ENCODE measurements at regions not wholly inside any gene's neighbourhood (a gene's known extent, or its start where the extent isn't known, plus 50 kb on each side); places are given as distances from the start of the nearest gene placed in this dataset.
A peak's percentile ranks its signal among the peaks of the same experiment; 100 is the strongest.

DNA sequence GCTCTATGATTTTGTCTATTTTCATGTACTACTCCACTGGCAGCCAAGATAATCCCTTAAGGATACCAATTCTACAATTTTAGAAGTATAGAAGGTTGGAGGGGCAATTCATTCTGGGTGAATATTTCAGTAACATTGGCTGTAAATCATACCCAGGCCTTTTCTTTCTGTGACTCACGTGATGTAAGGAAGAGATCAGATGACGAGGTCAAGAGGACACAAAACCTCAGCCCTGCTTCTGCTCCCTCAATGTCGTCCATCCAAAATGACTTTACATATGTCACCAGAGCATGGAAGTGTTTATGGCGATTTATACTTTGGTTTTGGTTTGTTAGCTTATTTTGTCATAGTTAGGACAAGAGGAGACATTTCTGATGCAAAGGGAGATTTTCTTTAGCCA lies 70.7 kb upstream of the SLC4A4 start:
- no peak for FAIRE-seq
- DNase-seq (ENCODE audit: insufficient read length, low spot score): peak; percentile 3

DNA sequence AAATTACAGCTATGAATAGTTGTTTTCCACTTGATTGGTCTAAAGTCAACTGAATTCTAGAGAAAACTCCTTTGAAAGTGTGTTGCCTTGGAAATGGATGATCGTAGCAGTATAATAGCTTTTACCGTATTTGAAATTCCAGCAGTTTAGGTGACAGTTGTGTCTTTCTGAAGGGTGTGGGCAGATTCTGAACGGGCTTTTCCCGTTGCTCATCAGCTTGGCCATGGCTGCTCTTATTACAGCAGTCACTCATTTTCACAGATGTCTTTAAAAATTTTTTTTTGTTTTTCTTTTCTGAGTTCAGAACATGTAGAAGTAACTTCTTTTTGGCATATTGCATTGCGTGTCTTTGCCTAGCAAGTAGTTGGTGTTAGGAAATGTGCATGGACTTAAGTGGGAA lies 69.6 kb upstream of the SLC4A4 start:
- DNase-seq (ENCODE audit: insufficient read length, low spot score): no peak
- FAIRE-seq: no peak

DNA sequence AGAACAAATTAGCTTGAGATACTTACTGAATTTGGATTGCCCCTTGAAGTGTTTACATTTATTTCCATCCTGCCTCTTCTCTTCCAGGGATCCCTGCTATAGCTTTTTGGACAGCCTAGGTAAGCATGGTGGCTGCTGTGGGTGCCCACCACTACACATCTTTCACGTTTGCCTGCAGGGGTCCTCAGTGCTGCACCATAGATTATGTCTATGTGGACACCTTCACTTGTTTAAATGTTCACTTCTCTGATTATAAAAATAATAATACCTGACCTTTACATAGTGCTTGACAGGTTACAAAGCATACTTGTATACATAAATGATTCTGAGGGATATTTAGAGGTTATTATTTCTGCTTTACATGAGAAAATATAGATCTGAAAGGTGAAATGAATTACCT lies 67.9 kb upstream of the SLC4A4 start:
- FAIRE-seq: no peak
- no peak for DNase-seq (ENCODE audit: insufficient read length, low spot score)

DNA sequence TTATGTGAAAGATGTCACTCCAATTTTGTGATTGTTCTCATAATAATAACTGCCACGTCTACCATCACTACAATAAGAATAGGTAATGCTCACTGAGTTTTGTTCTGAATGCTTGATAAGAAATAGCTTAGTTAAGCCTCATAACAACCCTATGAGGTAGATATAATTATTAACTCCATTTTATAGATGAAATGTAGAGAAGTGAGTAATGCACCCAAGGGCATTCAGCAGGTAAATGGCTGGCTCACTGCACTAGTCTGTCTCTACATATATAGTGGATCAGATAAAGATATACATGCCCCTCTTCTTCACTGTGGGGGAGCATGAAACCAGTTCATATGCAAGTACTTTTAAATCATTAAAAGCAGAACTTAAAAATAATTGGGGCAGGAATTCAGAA lies 65.8 kb upstream of the SLC4A4 start:
- FAIRE-seq (no peak), DNase-seq (ENCODE audit: insufficient read length, low spot score) (no peak)

DNA sequence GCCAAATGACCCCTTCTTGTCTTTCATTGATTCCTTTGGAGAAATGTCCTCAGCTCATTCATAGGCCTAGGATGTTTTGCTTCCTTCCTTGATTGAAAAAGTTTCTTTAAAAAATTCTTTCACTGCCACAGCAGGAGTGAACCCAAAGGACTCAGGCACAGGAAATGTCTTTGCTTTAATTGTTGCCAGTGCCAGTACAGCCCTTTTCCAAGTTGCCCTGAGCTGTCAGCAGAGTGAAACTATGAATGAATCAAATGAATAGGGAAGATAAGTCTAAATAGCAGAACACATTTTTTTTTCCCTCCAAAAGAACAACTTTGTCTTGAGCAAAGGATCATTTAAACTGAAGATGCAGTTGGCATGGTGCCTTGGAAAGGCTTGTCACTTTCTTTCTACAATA lies 63.8 kb upstream of the SLC4A4 start:
- no peak for DNase-seq (ENCODE audit: insufficient read length, low spot score)
- FAIRE-seq: no peak

DNA sequence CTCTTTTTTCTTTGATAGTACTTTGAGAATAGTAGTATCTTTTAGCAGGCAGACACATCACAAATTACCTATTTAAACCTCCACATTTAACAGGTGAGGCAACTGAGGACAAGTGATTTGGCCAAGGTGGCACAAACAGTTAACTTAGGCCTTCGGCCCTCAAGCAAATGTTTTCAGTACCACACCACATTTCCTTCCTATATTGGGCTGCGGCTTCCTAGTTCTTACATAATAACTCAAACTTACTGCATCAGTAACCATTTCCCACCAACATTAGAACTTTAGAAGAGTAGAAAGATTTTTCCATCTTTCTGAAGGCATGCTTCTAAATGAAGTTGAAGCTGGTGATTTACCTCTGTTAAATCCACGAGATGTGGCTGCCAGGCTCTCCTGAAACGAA lies 63.2 kb upstream of the SLC4A4 start:
- no peak for DNase-seq (ENCODE audit: insufficient read length, low spot score)
- no peak for FAIRE-seq

DNA sequence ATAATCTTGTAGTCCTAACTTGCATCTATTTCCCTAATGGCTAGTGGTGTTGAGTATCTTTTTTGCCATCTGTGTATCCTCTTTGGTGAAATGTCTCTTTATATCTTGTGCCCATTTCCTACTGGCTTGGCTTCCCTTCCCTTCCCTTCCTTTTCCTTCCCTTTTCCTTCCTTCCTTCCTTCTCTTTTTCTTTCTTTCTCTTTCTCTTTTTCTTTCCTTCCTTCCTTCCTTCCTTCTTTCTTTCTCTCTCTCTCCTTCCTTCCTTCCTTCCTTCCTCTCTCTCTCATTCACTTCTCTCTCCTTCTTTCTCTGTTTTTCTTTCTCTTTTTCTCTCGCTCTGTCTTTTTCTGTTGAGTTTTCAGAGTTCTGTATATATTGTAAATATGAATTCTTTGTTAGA lies 61.5 kb upstream of the SLC4A4 start:
- FAIRE-seq (no peak), DNase-seq (ENCODE audit: insufficient read length, low spot score) (no peak)

DNA sequence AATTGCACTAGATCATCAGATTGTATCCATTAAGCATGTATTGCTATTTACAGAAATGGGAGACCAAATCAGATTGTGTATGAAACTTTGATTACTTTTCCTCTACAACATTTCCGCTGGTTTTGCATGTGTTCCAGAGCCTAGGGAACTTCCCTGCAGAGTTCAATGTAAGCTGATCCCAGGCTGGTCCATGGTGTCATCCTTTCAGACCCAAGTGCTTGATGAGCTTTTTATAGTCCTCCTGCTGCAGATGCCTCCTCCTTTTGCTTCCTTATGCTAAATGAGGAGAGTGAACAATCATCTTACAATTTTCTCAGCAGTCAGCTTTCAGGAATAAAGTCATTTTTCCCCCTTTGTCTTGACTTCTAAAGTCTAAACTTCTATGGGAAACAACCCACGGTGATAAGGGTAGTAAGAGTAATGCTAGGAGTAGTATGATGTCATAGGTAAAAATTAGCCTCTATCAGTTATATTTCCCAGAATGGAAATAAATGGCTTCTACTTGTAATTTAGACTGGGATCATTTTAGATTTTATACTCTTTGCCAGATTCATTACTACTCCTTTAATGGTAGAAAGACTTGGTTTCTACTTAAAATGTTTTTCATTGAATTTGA lies 55.1 kb upstream of the SLC4A4 start:
- FAIRE-seq: no peak
- DNase-seq (ENCODE audit: insufficient read length, low spot score): no peak

DNA sequence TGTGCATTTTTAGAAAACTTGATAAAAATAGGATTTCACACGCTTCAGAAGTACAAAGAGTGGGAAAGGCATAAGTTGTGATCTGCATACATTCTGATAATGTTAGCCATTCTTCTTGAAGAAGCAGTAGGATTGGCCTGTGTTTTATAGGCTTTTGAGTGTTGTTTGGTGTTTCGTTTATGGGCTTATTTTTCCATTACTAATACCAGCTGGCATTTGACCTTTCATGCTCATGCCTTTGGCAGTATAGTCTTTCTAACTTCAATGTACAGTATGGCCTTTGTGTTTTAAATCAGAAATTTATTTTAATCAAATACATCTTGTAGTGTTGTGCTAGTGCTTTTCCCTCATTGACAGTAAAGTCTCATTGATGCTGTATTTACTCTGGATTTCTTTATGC lies 51.5 kb upstream of the SLC4A4 start:
- DNase-seq (ENCODE audit: insufficient read length, low spot score) (no peak), FAIRE-seq (no peak)

DNA sequence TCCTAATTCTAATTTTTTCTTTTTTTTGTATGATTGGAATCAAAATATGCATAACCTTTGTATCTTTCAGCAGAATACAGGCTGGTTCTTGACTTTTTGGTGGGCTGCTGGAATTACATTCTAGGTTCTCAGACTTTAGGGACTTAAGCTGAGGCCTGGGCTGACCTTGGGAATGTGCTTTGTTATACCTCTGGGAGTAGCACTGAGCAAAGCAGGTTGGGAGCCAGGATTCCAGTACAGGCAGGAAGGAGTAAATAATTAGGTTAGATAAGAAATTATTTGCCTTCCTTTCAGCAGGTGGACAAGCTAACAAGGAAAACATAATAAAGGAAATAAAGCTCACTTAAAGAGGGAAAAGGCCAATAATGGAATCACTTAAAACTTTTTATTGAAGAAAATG lies 49.9 kb upstream of the SLC4A4 start:
- no peak for DNase-seq (ENCODE audit: insufficient read length, low spot score)
- FAIRE-seq: no peak

All from HTR-8/SVneo (cell line).